GM12874 (cell line): ENCODE measurements at regions not wholly inside any gene's neighbourhood (a gene's known extent, or its start where the extent isn't known, plus 50 kb on each side); places are given as distances from the start of the nearest gene placed in this dataset.

Source experiments
- CTCF ChIP-seq: IDR thresholded peaks from 2 replicates; pipeline ENCODE4 v1.5.1; 2011; ENCODE audit warnings: low read depth, mild to moderate bottlenecking, control low read depth, low read length, moderate library complexity; ENCODE audit not compliant: insufficient read depth

- TF ChIP-seq CTCF, result no peak
Observed at GRCh38 chr15:66862111-66862939, 160.3 kb downstream of the SMAD6 start.

- peak; percentile 91 for TF ChIP-seq CTCF
Observed at GRCh38 chr15:66862940-66863335, 160.9 kb downstream of the SMAD6 start.

GRCh38 chr15:66863390-66864085, 161.5 kb downstream of the SMAD6 start:
- TF ChIP-seq CTCF, result no peak

- no peak for TF ChIP-seq CTCF
Observed at GRCh38 chr15:66864086-66864830, 162.2 kb downstream of the SMAD6 start.

- TF ChIP-seq CTCF, result no peak
Observed at GRCh38 chr15:66864871-66865281, 162.8 kb downstream of the SMAD6 start.

GRCh38 chr15:66865622-66866611, 163.9 kb downstream of the SMAD6 start:
- no peak for TF ChIP-seq CTCF
